GM12873 (cell line): ENCODE measurements at regions not wholly inside any gene's neighbourhood (a gene's known extent, or its start where the extent isn't known, plus 50 kb on each side); places are given as distances from the start of the nearest gene placed in this dataset.

Experiments
- CTCF ChIP-seq: IDR thresholded peaks from 2 replicates; pipeline ENCODE4 v1.5.1; 2012; ENCODE audit warnings: low read depth, mild to moderate bottlenecking, moderate library complexity, low read length, control low read depth; ENCODE audit not compliant: insufficient read depth; ENCODE audit errors: missing control alignments

GRCh38 chr3:74921676-74922075, 307.2 kb upstream of the CNTN3 start:
- TF ChIP-seq CTCF = no peak

- TF ChIP-seq CTCF = no peak
Measured at GRCh38 chr3:74920721-74921350, 306.4 kb upstream of the CNTN3 start.

GRCh38 chr3:74916696-74917095, 302.2 kb upstream of the CNTN3 start:
- no peak for TF ChIP-seq CTCF

GRCh38 chr3:74906181-74906580, 291.7 kb upstream of the CNTN3 start:
- no peak for TF ChIP-seq CTCF

- TF ChIP-seq CTCF = no peak
Measured at GRCh38 chr3:74905478-74905877, 291.0 kb upstream of the CNTN3 start.

- no peak for TF ChIP-seq CTCF
Measured at GRCh38 chr3:74904646-74905045, 290.2 kb upstream of the CNTN3 start.

- no peak for TF ChIP-seq CTCF
Measured at GRCh38 chr3:74897006-74897405, 282.5 kb upstream of the CNTN3 start.
